ENCODE measurements at regions not wholly inside any gene's neighbourhood (a gene's known extent, or its start where the extent isn't known, plus 50 kb on each side); places are given as distances from the start of the nearest gene placed in this dataset.

GRCh38 chr12:16095531-16096110 lies 181.9 kb downstream of the SLC15A5 start:
- Histone ChIP-seq H3K4me3 (no peak overlapping the region), H3K36me3 (no peaks in the 10 kb centered on the region), H3K27me3 (no peaks in the 10 kb centered on the region), H3K9me3 (no peaks in the 10 kb centered on the region), H3K4me1 (no peaks in the 10 kb centered on the region), H3K27ac (no peak overlapping the region)
- ATAC-seq (no peak), DNase-seq (no peak)
- no peak for TF ChIP-seq CTCF (IDR thresholded peaks at IDR 0.05)
- no peak for TF ChIP-seq POLR2A (IDR thresholded peaks at IDR 0.05)
- WGBS (ENCODE audit: insufficient coverage, low coverage, low lambda C conversion rate, missing lambda C conversion rate), result 40% methylated on average over 4 of the region's 4 CpGs
- intact Hi-C loops (cut with DNase I), result no loop called here

GRCh38 chr12:16094437-16094836 lies 183.0 kb downstream of the SLC15A5 start:
- Histone ChIP-seq H3K4me1 (no peaks in the 10 kb centered on the region), H3K27me3 (no peaks in the 10 kb centered on the region), H3K9me3 (no peaks in the 10 kb centered on the region), H3K4me3 (no peak overlapping the region), H3K36me3 (no peaks in the 10 kb centered on the region), H3K27ac (no peak overlapping the region)
- no peak for DNase-seq
- ATAC-seq, result no peak
- WGBS (ENCODE audit: insufficient coverage, low coverage, low lambda C conversion rate, missing lambda C conversion rate), result 38% methylated on average over 2 of the region's 2 CpGs
- intact Hi-C loops (cut with DNase I), result no loop called here
- TF ChIP-seq POLR2A (IDR thresholded peaks at IDR 0.05) (no peak), CTCF (IDR thresholded peaks at IDR 0.05) (no peak)

- Histone ChIP-seq H3K9me3 (no peaks in the 10 kb centered on the region), H3K27ac (no peak overlapping the region), H3K27me3 (no peaks in the 10 kb centered on the region), H3K4me3 (no peak overlapping the region), H3K4me1 (no peaks in the 10 kb centered on the region), H3K36me3 (no peaks in the 10 kb centered on the region)
- no peak for TF ChIP-seq POLR2A (IDR thresholded peaks at IDR 0.05)
- no peak for TF ChIP-seq CTCF (IDR thresholded peaks at IDR 0.05)
- ATAC-seq (no peak), DNase-seq (no peak)
- intact Hi-C loops (cut with DNase I), result no loop called here
Measured at GRCh38 chr12:16093825-16094224, 182.7 kb downstream of the DERA start.

- no peaks in the 10 kb centered on the region for H3K36me3 ChIP-seq
- ATAC-seq, result no peak
- H3K27ac ChIP-seq, result no peak overlapping the region
- no peak for DNase-seq
- no peak overlapping the region for H3K4me3 ChIP-seq
- no peaks in the 10 kb centered on the region for H3K4me1 ChIP-seq
- no peak for TF ChIP-seq CTCF (IDR thresholded peaks at IDR 0.05)
- TF ChIP-seq POLR2A (IDR thresholded peaks at IDR 0.05), result no peak
- WGBS (ENCODE audit: insufficient coverage, low coverage, low lambda C conversion rate, missing lambda C conversion rate), result 72% methylated on average over 3 of the region's 3 CpGs
- H3K9me3 ChIP-seq, result no peaks in the 10 kb centered on the region
- intact Hi-C loops (cut with DNase I), result no loop called here
- H3K27me3 ChIP-seq, result no peaks in the 10 kb centered on the region
Measured at GRCh38 chr12:16090974-16091373, 179.8 kb downstream of the DERA start.

- TF ChIP-seq CTCF (IDR thresholded peaks at IDR 0.05) (no peak), POLR2A (IDR thresholded peaks at IDR 0.05) (no peak)
- Histone ChIP-seq H3K4me1 (no peaks in the 10 kb centered on the region), H3K36me3 (no peaks in the 10 kb centered on the region), H3K4me3 (no peak overlapping the region), H3K27ac (no peak overlapping the region), H3K9me3 (no peaks in the 10 kb centered on the region), H3K27me3 (no peaks in the 10 kb centered on the region)
- DNase-seq (no peak), ATAC-seq (no peak)
- intact Hi-C loops (cut with DNase I), result no loop called here
- WGBS (ENCODE audit: insufficient coverage, low coverage, low lambda C conversion rate, missing lambda C conversion rate), result 81% methylated on average over 3 of the region's 3 CpGs
Measured at GRCh38 chr12:16088421-16088820, 177.3 kb downstream of the DERA start.

Data from right lobe of liver (tissue), 6 donors.